ENCODE measurements at regions not wholly inside any gene's neighbourhood (a gene's known extent, or its start where the extent isn't known, plus 50 kb on each side); places are given as distances from the start of the nearest gene placed in this dataset.

DNA sequence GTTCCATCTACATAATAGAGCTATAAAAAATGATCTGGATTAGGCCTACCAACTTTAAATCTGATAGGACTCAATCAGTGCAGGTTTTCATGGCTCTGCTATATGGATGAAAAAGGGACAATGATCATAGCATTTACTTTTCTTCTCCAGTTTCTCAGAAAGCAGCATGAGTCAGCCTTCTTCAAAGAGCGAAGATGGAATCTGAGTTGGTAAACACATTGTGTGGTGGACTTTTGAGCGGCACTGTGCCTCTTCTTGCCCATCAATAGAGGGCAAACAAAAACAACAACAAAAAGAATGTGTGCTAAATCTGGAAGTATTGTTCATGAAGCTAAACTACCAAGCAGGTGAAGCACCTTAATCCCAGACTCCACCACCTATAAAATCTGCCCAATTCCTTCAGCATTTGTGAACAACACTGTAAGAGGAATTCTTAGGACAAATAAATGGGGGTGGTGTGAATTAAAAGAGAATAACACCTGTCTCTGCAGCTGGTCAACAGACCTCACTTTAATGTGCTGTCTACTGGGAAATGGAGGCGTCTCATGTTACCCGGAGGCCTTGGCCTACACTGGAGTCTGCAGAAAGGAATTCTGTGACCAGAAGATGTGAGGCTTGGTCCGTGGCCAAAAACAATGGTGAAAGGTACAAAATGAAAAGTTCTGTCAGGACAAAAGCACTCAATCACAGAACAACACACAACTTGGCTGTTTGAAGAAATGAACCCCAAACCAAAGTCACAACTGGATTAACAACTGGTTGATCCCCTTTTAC is 609.0 kb downstream of the IRS1 start:
- TF ChIP-seq, protein P1, sequence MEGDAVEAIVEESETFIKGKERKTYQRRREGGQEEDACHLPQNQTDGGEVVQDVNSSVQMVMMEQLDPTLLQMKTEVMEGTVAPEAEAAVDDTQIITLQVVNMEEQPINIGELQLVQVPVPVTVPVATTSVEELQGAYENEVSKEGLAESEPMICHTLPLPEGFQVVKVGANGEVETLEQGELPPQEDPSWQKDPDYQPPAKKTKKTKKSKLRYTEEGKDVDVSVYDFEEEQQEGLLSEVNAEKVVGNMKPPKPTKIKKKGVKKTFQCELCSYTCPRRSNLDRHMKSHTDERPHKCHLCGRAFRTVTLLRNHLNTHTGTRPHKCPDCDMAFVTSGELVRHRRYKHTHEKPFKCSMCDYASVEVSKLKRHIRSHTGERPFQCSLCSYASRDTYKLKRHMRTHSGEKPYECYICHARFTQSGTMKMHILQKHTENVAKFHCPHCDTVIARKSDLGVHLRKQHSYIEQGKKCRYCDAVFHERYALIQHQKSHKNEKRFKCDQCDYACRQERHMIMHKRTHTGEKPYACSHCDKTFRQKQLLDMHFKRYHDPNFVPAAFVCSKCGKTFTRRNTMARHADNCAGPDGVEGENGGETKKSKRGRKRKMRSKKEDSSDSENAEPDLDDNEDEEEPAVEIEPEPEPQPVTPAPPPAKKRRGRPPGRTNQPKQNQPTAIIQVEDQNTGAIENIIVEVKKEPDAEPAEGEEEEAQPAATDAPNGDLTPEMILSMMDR (conservative IDR thresholded peaks at IDR 0.05; ENCODE audit: low read depth, low read length), result no peak
- TF ChIP-seq EZH2 (IDR thresholded peaks at IDR 0.05; ENCODE audit: borderline replicate concordance, low read depth, low read length, poor library complexity, severe bottlenecking), result no peak

Measured in A673 (cell line).